ENCODE measurements at regions not wholly inside any gene's neighbourhood (a gene's known extent, or its start where the extent isn't known, plus 50 kb on each side); places are given as distances from the start of the nearest gene placed in this dataset.

DNA sequence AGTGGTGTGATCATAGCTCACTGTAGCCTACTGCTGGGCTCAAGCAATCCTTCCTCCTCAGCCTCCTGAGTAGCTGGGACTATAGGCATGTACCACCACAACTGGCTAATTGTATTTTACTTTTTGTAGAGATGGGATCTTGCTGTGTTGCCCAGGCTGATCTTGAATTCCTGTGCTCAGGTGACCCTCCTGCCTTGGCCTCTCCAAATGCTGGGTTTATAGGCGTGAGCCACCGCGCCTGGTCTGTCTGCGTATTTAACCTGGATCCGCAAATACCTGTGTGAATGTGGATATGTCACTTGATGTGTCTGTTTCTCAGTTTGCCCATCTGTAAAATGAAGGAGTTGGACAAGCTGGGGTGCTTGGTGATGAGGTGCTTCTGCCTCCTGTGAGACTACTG lies 123.9 kb downstream of the BAMBI start:
- TF ChIP-seq, protein P1, sequence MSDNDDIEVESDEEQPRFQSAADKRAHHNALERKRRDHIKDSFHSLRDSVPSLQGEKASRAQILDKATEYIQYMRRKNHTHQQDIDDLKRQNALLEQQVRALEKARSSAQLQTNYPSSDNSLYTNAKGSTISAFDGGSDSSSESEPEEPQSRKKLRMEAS (IDR thresholded peaks at IDR 0.05), result no peak
- TF ChIP-seq CTCF (IDR thresholded peaks at IDR 0.05; ENCODE audit: low read depth, low read length, missing input control) (no peak), YY1 (IDR thresholded peaks at IDR 0.05) (no peak), SP1 (IDR thresholded peaks at IDR 0.05) (no peak)
